GM21737 (cell line): ENCODE measurements at regions not wholly inside any gene's neighbourhood (a gene's known extent, or its start where the extent isn't known, plus 50 kb on each side); places are given as distances from the start of the nearest gene placed in this dataset.
"Not testable (repeated sequence)": the region's sequence is repeated elsewhere in the genome, so short reads cannot be mapped to it uniquely, and the experiment has no call there.

ENCODE experiments used
- ATAC-seq: cut with Tn5 transposase; IDR thresholded peaks from one replicate; pipeline ENCODE4 v1.9.1; 2021; ENCODE audit warnings: mild to moderate bottlenecking, moderate library complexity; ENCODE audit not compliant: unreplicated experiment

GRCh38 chr18:5830902-5831301 lies 64.4 kb downstream of the TMEM200C start:
- not testable (repeated sequence) for ATAC-seq

GRCh38 chr18:5828913-5829312 lies 66.4 kb downstream of the TMEM200C start:
- ATAC-seq = no peak

GRCh38 chr18:5825663-5826062 lies 69.7 kb downstream of the TMEM200C start:
- ATAC-seq = no peak

GRCh38 chr18:5824370-5824984 lies 70.8 kb downstream of the TMEM200C start:
- no peak for ATAC-seq

GRCh38 chr18:5817816-5818215 lies 77.5 kb downstream of the TMEM200C start:
- no peak for ATAC-seq

GRCh38 chr18:5806860-5807259 lies 88.5 kb downstream of the TMEM200C start:
- no peak for ATAC-seq

GRCh38 chr18:5787936-5788335 lies 107.4 kb downstream of the TMEM200C start:
- no peak for ATAC-seq

GRCh38 chr18:5779922-5780321 lies 115.4 kb downstream of the TMEM200C start:
- ATAC-seq = no peak

GRCh38 chr18:5772306-5773105 lies 122.8 kb downstream of the TMEM200C start:
- ATAC-seq = no peak

GRCh38 chr18:5771343-5771742 lies 124.0 kb downstream of the TMEM200C start:
- no peak for ATAC-seq

- ATAC-seq = no peak
Observed at GRCh38 chr18:5770176-5770575, 125.1 kb downstream of the TMEM200C start.

- ATAC-seq = no peak
Observed at GRCh38 chr18:5768454-5768853, 126.9 kb downstream of the TMEM200C start.

- no peak for ATAC-seq
Observed at GRCh38 chr18:5759194-5759593, 136.1 kb downstream of the TMEM200C start.

- no peak for ATAC-seq
Observed at GRCh38 chr18:5756823-5757222, 138.5 kb downstream of the TMEM200C start.

- no peak for ATAC-seq
Observed at GRCh38 chr18:5747678-5748077, 147.6 kb downstream of the TMEM200C start.

GRCh38 chr18:5746844-5747243 lies 148.5 kb downstream of the TMEM200C start:
- ATAC-seq = no peak

- ATAC-seq = no peak
Observed at GRCh38 chr18:5744659-5745058, 150.7 kb downstream of the TMEM200C start.

GRCh38 chr18:5738526-5738925 lies 156.8 kb downstream of the TMEM200C start:
- no peak for ATAC-seq

- no peak for ATAC-seq
Observed at GRCh38 chr18:5732318-5732717, 163.0 kb downstream of the TMEM200C start.

- ATAC-seq = no peak
Observed at GRCh38 chr18:5729983-5730699, 165.2 kb downstream of the TMEM200C start.

GRCh38 chr18:5728531-5728930 lies 166.8 kb downstream of the TMEM200C start:
- ATAC-seq = no peak

GRCh38 chr18:5726011-5726410 lies 169.3 kb downstream of the TMEM200C start:
- no peak for ATAC-seq
